DND-41 (cell line): ENCODE measurements at regions not wholly inside any gene's neighbourhood (a gene's known extent, or its start where the extent isn't known, plus 50 kb on each side); places are given as distances from the start of the nearest gene placed in this dataset.

ENCODE experiments used
- ATAC-seq: fragments of 200-7000 bp; cut with Tn5 transposase; 3 replicates; pipeline ENCODE4 v1.9.1; 2021; ENCODE audit warnings: low read depth; ENCODE audit not compliant: insufficient read depth
- DNase-seq: peaks from one replicate; pipeline ENCODE4 v3.0.0-alpha.2; 2020
- H2AFZ ChIP-seq: 2 replicates; pipeline ENCODE4 v1.6.0; 2012; ENCODE audit warnings: low read depth, low read length
- H3K27ac ChIP-seq: 2 replicates; pipeline ENCODE4 v1.5.1; 2012; ENCODE audit warnings: low read length, inconsistent platforms
- H3K27me3 ChIP-seq: fragments of 200-600 bp; sonication (generic); 2 replicates; pipeline ENCODE4 v1.6.0; 2012; ENCODE audit warnings: low read length, mild to moderate bottlenecking, inconsistent platforms; ENCODE audit not compliant: insufficient read depth, poor library complexity
- H3K36me3 ChIP-seq: 2 replicates; pipeline ENCODE4 v1.5.1; 2012; ENCODE audit warnings: low read length, inconsistent platforms; ENCODE audit not compliant: insufficient read depth
- H3K4me1 ChIP-seq: 2 replicates; pipeline ENCODE4 v1.5.1; 2012; ENCODE audit warnings: mild to moderate bottlenecking, low read length; ENCODE audit not compliant: insufficient read depth
- H3K4me2 ChIP-seq: 2 replicates; pipeline ENCODE4 v1.6.0; 2012; ENCODE audit warnings: mild to moderate bottlenecking, moderate library complexity, low read length, inconsistent platforms; ENCODE audit not compliant: insufficient read depth
- H3K4me3 ChIP-seq, 2 experiments: fragments of 200-600 bp in 1 of 2; shearing (Covaris generic) in 1 of 2; 2 replicates each; pipeline ENCODE4 v1.5.1; 2012 to 2016; ENCODE audit warnings: inconsistent platforms in 2 of 2, low read length in 2 of 2, mild to moderate bottlenecking in 2 of 2, low read depth in 1 of 2, moderate library complexity in 1 of 2
- H3K79me2 ChIP-seq: 2 replicates; pipeline ENCODE4 v1.6.0; 2012; ENCODE audit warnings: low read length, inconsistent platforms; ENCODE audit not compliant: insufficient read depth
- H3K9ac ChIP-seq: 2 replicates; pipeline ENCODE4 v1.6.0; 2012; ENCODE audit warnings: low read depth, mild to moderate bottlenecking, inconsistent platforms, low read length, moderate library complexity
- H3K9me3 ChIP-seq: 2 replicates; pipeline ENCODE4 v1.5.1; 2012; ENCODE audit warnings: low read length, moderate library complexity, mild to moderate bottlenecking, inconsistent platforms; ENCODE audit not compliant: insufficient read depth, severe bottlenecking
- H4K20me1 ChIP-seq: 2 replicates; pipeline ENCODE4 v1.6.0; 2012; ENCODE audit warnings: low read length; ENCODE audit not compliant: insufficient read depth
- EZH2 ChIP-seq: IDR thresholded peaks from 3 replicates; pipeline ENCODE4 v1.6.1; 2012; ENCODE audit warnings: borderline replicate concordance, low read depth, mild to moderate bottlenecking, moderate library complexity, low read length, inconsistent platforms; ENCODE audit not compliant: severe bottlenecking
- TF ChIP-seq, protein P1 (sequence below): IDR thresholded peaks from 2 replicates; pipeline ENCODE4 v1.5.1; 2012; ENCODE audit warnings: borderline replicate concordance, low read length, moderate library complexity, mild to moderate bottlenecking; ENCODE audit not compliant: poor library complexity, severe bottlenecking; ENCODE audit errors: extremely low read depth

DNA sequence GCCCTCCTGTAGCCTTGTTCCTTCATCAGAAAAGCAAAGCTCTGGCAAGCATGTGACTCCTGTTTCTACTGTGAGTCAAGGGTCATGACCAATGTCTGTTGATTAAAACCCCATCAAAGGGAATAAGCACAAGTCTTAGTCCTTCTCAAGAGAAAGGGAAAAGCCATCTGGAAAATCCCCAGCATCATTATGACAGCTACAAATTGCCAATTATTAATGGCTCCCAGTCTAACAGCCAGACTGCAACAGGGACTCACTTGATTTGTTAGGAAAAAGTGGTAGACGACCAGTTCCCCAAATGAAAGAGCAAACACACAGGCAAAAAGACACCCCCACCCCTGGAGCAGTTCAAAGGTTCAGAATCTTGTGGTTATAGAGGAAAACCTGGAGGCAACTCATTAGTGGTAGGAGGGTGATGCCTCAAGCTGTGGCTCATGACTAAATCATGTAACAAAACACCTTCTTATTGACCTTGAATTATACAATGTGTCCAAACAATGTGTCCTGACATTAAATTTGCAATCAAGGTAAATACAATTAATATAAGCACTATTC is 315.7 kb downstream of the HNRNPD start:
- Histone ChIP-seq H3K27me3 (no peaks in the 10 kb centered on the region), H2AFZ (no peak overlapping the region), H3K36me3 (no peaks in the 10 kb centered on the region), H3K4me2 (no peak overlapping the region), H3K9ac (no peak overlapping the region), H3K27ac (no peak overlapping the region), H3K9me3 (no peaks in the 10 kb centered on the region), H3K4me3 (no peak overlapping the region), H3K79me2 (no peaks in the 10 kb centered on the region), H3K4me1 (no peaks in the 10 kb centered on the region), H4K20me1 (no peaks in the 10 kb centered on the region)
- ATAC-seq (no peak), DNase-seq (no peak)
- TF ChIP-seq, protein P1, sequence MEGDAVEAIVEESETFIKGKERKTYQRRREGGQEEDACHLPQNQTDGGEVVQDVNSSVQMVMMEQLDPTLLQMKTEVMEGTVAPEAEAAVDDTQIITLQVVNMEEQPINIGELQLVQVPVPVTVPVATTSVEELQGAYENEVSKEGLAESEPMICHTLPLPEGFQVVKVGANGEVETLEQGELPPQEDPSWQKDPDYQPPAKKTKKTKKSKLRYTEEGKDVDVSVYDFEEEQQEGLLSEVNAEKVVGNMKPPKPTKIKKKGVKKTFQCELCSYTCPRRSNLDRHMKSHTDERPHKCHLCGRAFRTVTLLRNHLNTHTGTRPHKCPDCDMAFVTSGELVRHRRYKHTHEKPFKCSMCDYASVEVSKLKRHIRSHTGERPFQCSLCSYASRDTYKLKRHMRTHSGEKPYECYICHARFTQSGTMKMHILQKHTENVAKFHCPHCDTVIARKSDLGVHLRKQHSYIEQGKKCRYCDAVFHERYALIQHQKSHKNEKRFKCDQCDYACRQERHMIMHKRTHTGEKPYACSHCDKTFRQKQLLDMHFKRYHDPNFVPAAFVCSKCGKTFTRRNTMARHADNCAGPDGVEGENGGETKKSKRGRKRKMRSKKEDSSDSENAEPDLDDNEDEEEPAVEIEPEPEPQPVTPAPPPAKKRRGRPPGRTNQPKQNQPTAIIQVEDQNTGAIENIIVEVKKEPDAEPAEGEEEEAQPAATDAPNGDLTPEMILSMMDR, result no peak
- TF ChIP-seq EZH2, result no peak

DNA sequence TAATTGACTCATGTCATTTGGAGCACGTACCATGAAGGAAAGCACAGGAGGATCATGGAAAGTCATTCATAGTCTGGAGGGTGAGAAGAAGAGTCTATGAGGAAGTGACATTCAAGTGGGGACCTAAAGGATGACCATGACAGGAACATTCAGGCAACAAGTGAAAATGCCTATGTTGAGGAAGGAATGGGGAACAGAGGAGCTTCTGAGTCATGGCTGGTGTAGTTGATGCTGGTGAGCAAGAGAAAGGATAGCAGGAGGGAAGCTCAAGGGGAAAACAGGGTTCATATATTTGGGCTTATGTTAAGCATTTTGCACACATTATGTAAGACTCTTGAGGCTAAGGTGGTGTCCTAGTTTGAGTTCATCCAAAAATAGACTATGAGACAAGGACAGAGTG is 318.6 kb downstream of the HNRNPD start:
- H3K27me3 ChIP-seq, result no peaks in the 10 kb centered on the region
- no peak overlapping the region for H3K4me3 ChIP-seq
- ATAC-seq (no peak), DNase-seq (no peak)
- no peak overlapping the region for H2AFZ ChIP-seq
- no peaks in the 10 kb centered on the region for H3K9me3 ChIP-seq
- H3K27ac ChIP-seq, result no peak overlapping the region
- no peaks in the 10 kb centered on the region for H4K20me1 ChIP-seq
- no peaks in the 10 kb centered on the region for H3K36me3 ChIP-seq
- H3K9ac ChIP-seq, result no peak overlapping the region
- no peaks in the 10 kb centered on the region for H3K4me1 ChIP-seq
- H3K79me2 ChIP-seq, result no peaks in the 10 kb centered on the region
- TF ChIP-seq, protein P1, result no peak
- no peak for TF ChIP-seq EZH2
- H3K4me2 ChIP-seq, result no peak overlapping the region

DNA sequence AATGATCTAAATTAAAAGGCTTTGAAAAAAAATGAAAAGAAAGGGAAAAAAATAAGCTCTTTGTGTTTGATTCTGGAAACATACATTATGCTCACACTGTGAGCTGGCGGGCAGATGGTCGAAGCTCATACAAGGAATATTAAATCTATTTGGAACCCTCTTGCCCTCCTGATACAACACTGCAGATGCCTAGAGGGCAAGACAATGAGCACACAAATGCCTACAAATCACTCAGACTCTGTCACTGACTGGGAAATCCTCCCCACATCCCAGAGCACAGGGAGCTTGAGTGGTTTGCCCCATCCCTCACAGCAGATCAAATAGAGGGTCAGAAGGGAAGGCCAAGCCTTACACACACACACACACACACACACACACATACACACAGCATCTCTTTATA is 320.4 kb downstream of the HNRNPD start:
- Histone ChIP-seq H3K9ac (no peak overlapping the region), H2AFZ (no peak overlapping the region), H3K36me3 (no peaks in the 10 kb centered on the region), H3K9me3 (no peaks in the 10 kb centered on the region), H3K4me2 (no peak overlapping the region), H3K79me2 (no peaks in the 10 kb centered on the region), H3K27ac (no peak overlapping the region), H3K27me3 (no peaks in the 10 kb centered on the region), H3K4me3 (no peak overlapping the region), H3K4me1 (no peaks in the 10 kb centered on the region), H4K20me1 (no peaks in the 10 kb centered on the region)
- TF ChIP-seq, protein P1, result no peak
- no peak for TF ChIP-seq EZH2
- no peak for DNase-seq
- no peak for ATAC-seq

DNA sequence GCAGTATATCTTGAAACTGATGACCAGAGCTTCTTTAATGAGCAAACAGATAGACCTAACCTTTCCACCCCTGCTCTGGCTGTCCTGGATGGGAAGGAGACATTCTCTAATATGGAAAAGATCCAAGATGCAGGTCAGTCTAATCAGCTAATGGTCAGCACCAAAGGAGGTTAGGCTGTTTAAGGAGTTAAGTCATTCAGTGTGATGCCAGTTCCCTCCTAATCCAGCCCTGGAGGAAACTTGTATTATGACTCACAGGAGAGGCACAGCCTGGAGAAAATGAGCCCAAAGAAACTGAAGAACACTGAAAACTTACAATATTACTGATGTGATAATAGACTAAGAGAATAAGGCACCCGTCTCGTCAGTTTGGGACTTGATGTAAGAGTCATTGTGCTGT is 323.0 kb downstream of the HNRNPD start:
- no peaks in the 10 kb centered on the region for H4K20me1 ChIP-seq
- DNase-seq (no peak), ATAC-seq (no peak)
- H3K27ac ChIP-seq, result no peak overlapping the region
- no peaks in the 10 kb centered on the region for H3K4me1 ChIP-seq
- H3K9ac ChIP-seq, result no peak overlapping the region
- H2AFZ ChIP-seq, result no peak overlapping the region
- no peaks in the 10 kb centered on the region for H3K79me2 ChIP-seq
- TF ChIP-seq, protein P1, result no peak
- TF ChIP-seq EZH2, result no peak
- H3K4me3 ChIP-seq, result no peak overlapping the region
- H3K36me3 ChIP-seq, result no peaks in the 10 kb centered on the region
- no peaks in the 10 kb centered on the region for H3K27me3 ChIP-seq
- H3K4me2 ChIP-seq, result no peak overlapping the region
- H3K9me3 ChIP-seq, result no peaks in the 10 kb centered on the region
